ENCODE measurements at regions not wholly inside any gene's neighbourhood (a gene's known extent, or its start where the extent isn't known, plus 50 kb on each side); places are given as distances from the start of the nearest gene placed in this dataset.

GRCh38 chr2:158732573-158733429, 62.3 kb upstream of the DAPL1 start:
- DNase-seq: no peak

GRCh38 chr2:158733430-158733755, 61.7 kb upstream of the DAPL1 start:
- no peak for DNase-seq

- no peak for DNase-seq
Observed at GRCh38 chr2:158734442-158734841, 60.7 kb upstream of the DAPL1 start.

- no peak for DNase-seq
Observed at GRCh38 chr2:158735822-158736580, 59.1 kb upstream of the DAPL1 start.

- no peak for DNase-seq
Observed at GRCh38 chr2:158738363-158738762, 56.8 kb upstream of the DAPL1 start.

- DNase-seq: no peak
Observed at GRCh38 chr2:158740127-158740526, 55.0 kb upstream of the DAPL1 start.

GRCh38 chr2:158740621-158741020, 54.5 kb upstream of the DAPL1 start:
- no peak for DNase-seq

GRCh38 chr2:158741625-158742024, 53.5 kb upstream of the DAPL1 start:
- DNase-seq: no peak

GRCh38 chr2:158742536-158742935, 52.6 kb upstream of the DAPL1 start:
- no peak for DNase-seq

- DNase-seq: no peak
Observed at GRCh38 chr2:158743466-158743865, 51.7 kb upstream of the DAPL1 start.

GRCh38 chr2:158743879-158744278, 51.2 kb upstream of the DAPL1 start:
- no peak for DNase-seq

- DNase-seq: peak in 1 of 2 experiments; percentile 73
Observed at GRCh38 chr2:158745067-158745865, 49.9 kb upstream of the DAPL1 start.

Measured in SW 1271 (cell line).